GM19372 (cell line): ENCODE measurements at regions not wholly inside any gene's neighbourhood (a gene's known extent, or its start where the extent isn't known, plus 50 kb on each side); places are given as distances from the start of the nearest gene placed in this dataset.
"Not testable (repeated sequence)": the region's sequence is repeated elsewhere in the genome, so short reads cannot be mapped to it uniquely, and the experiment has no call there.

ENCODE experiments used
- ATAC-seq: cut with Tn5 transposase; IDR thresholded peaks from one replicate; pipeline ENCODE4 v1.9.1; 2021; ENCODE audit warnings: mild to moderate bottlenecking, low read depth, moderate library complexity; ENCODE audit not compliant: unreplicated experiment

DNA sequence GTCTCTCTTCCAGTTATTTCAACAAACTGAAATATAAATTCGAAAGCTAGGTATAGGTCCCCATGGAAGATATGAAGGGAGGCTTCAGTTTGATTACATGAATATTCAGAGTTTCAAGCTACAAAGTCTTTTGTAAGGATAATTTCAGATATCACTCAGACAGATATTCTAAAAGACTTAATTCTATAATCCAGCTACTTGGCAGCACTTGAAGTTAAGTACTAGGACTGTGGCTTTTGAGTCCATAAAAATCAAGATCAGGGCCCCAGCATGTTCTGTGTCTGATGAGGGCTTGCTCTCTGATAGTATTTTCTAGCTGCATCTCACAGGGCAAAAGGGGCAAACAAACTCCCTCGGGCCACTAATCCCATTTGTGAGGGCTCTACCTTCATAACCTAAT, 160.6 kb upstream of the IRS2 start:
- no peak for ATAC-seq

DNA sequence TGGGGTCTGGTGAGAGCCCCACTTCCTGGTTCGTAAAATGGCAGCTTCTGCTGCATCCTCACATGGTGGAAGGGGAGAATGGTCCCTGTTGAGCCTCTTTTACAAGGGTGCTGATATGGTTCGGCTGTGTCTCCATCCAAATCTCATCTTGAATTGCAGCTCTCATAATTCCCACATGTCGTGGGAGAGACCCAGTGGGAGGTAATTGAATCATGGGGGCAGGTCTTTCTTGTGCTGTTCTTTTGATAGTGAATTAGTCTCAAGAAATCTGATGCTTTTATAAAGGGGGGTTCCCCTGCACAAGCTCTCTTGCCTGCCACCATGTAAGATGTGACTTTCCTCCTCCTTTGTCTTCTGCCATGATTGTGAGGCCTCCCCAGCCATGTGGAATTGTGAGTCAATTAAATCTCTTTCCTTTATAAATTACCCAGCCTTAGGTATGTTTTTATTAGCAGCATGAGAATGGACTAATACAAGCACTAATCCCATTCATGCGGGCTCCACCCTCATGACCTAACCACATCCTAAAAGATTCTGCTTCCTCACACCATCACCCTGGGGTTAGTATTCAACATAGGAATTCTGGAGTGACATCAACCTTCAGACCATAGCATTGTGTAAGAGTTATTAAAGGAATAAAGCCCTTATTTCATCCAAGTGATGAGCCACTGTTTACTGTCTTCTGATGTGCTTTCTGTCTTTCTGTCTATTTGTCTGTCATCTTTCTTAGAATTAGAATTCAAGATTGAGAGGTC, 159.0 kb upstream of the IRS2 start:
- no peak for ATAC-seq

DNA sequence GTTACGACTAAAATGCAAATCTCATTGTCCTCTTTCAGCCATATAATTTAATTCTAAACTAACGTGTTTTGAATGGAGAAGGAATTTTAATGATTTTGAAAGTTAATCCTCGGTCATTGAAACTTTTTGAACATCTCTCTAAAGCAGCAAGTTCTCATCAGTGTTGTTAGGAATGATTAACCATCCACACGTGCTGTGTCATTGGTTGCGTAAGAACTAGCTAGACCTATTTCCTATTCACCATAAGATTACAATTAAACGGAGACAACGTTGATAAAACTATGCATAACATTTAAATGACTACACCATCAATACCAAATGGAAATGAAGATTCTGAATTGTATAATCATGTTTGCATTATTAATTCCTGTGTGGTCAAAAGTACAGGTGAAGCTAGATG, 155.6 kb upstream of the IRS2 start:
- ATAC-seq, result no peak

- ATAC-seq, result no peak
These were observed 154.8 kb upstream of the IRS2 start for GRCh38 chr13:109941221-109941620.

GRCh38 chr13:109940637-109941036, 154.3 kb upstream of the IRS2 start:
- ATAC-seq, result no peak

- ATAC-seq, result no peak
These were observed 153.5 kb upstream of the IRS2 start for GRCh38 chr13:109939838-109940237.

GRCh38 chr13:109939180-109939579, 152.8 kb upstream of the IRS2 start:
- no peak for ATAC-seq

DNA sequence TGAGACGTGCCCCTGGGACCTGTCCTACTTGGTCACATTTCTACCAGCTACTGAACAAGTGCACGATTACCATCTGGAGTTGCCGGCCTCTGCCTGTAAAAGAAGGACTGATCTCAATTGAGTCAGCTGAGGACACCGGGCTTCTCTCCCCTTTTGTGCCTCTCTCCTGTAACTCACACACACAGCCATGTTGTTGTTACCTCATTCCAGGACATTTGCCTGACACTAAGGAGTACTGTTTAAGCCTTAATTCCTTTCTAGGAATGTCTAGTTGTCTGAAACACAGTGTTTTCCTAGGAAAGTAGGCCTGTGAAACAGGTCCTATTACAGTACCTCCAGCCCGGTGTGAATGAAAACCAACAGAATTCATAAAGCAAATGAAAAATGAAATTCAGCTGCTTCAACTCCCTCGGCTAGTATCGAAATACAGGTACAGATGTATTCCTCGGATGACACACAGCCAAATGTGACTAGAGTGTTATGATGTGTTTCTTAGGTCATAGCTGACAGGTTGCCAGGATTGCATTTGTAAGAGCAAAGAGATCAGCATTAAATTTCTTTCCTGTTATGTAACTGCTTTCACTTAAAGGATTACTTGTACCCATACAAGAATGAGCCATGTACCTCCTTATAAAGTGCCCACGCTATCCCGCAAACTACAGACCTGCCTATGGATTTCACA, 152.0 kb upstream of the IRS2 start:
- ATAC-seq, result no peak

GRCh38 chr13:109934520-109934919, 148.1 kb upstream of the IRS2 start:
- not testable (repeated sequence) for ATAC-seq

GRCh38 chr13:109933476-109933875, 147.1 kb upstream of the IRS2 start:
- ATAC-seq, result no peak

DNA sequence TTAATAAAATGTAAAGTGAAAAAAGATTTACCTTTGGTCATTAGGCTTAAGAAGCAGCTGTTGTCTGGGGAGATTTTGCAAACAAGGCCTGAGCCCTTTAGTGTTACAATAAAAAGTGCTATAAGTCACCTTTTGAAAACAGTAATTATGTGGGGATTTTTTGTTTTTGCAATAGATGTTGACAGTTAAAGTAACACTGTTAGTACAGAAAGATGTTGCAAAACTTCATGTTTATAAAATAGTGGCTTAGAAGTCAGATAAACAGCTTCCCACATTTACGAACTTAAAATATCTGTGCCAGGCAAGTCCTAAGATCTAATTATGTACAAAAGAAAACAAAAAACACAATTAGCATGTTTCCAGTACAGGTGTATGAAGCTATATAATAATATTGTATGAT, 138.0 kb upstream of the IRS2 start:
- ATAC-seq, result no peak

GRCh38 chr13:109922518-109922917, 136.1 kb upstream of the IRS2 start:
- ATAC-seq, result no peak

- no peak for ATAC-seq
These were observed 133.5 kb upstream of the IRS2 start for GRCh38 chr13:109919715-109920375.

DNA sequence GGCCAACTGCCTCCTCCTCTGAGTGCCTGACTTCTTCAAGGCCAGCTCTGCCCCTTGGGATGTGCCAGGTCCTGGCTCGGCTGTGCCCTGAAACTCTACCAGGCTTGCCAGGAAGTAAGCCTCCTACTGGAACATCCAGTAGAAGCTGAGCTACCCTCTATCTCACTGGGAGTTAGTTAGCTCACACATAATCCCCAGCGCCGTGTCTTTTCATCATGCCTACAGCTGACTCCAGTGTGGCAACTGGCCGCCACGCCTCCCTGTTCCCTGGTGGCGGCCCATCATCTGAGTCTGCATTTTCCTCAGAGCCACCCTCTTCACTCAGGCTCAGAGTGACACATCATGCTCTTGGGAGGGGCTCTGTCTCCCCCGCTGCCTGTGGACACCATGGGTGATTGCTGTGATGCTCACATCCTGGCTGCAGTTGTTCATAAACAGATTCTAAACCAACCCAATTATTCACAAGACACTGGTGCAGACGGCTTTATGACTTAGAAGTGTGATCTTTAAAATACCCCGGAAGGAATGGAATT, 131.9 kb upstream of the IRS2 start:
- ATAC-seq, result no peak

DNA sequence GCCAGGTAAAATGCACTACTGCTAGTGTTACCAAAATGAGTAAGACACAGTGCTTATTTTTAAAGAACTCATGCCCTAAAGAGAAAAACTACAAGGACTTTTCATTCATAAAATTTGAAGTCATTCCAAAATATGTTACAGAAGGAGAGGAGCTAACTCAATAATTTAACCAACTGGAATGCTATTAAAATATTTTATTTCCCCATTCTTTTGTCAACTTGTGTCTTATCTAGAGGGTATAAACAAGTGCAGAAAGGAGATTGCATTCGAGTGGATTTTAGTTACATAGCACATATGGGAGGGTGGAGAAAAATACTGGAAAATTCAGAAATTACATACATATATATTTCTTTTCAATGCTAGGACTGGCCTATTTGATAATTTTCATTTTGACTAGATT, 131.0 kb upstream of the IRS2 start:
- no peak for ATAC-seq

GRCh38 chr13:109913936-109914510, 127.6 kb upstream of the IRS2 start:
- no peak for ATAC-seq

GRCh38 chr13:109913186-109913585, 126.8 kb upstream of the IRS2 start:
- no peak for ATAC-seq

- no peak for ATAC-seq
These were observed 123.8 kb upstream of the IRS2 start for GRCh38 chr13:109910194-109910593.

GRCh38 chr13:109906976-109907375, 120.6 kb upstream of the IRS2 start:
- no peak for ATAC-seq

- no peak for ATAC-seq
These were observed 117.8 kb upstream of the IRS2 start for GRCh38 chr13:109904218-109904617.

DNA sequence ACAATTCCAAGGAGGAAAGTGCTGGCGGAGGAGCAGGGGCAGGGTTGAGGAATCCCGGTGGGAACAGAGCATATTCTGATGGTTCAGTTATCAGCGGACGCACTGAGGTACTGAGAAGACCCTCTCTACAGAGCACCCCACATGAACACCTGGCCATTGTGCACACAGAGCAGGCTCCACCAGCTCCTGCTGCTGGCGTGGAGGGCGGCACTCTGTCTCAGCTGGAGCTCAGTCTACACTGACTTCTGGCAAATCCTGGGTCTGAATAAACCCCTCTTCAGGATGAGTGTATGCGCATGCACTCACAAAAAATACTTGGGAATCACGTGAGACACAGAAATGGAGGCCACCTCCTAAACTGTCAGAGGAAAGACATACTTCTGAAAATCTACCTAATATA, 114.4 kb upstream of the IRS2 start:
- no peak for ATAC-seq
